ENCODE measurements at regions not wholly inside any gene's neighbourhood (a gene's known extent, or its start where the extent isn't known, plus 50 kb on each side); places are given as distances from the start of the nearest gene placed in this dataset.

GRCh38 chr2:51553476-51553875, 521.5 kb upstream of the NRXN1 start:
- Mint-ChIP-seq H3K4me1 (no peaks in the 10 kb centered on the region), H3K9me3 (peaks cover 3% of the 10 kb centered on the region), H3K36me3 (ENCODE audit: low read depth) (no peaks in the 10 kb centered on the region), H3K4me3 (no peak overlapping the region), H3K27ac (no peak overlapping the region), H3K27me3 (ENCODE audit: insufficient read depth) (no peaks in the 10 kb centered on the region)
- Histone ChIP-seq H3K4me3 (ENCODE audit: low read length) (no peak overlapping the region), H3K4me1 (ENCODE audit: control insufficient read depth, insufficient read depth, low read length) (no peaks in the 10 kb centered on the region), H3K9me3 (ENCODE audit: control insufficient read depth, low read length) (no peaks in the 10 kb centered on the region), H3K36me3 (ENCODE audit: control insufficient read depth, insufficient read depth, low read length) (no peaks in the 10 kb centered on the region), H3K27me3 (ENCODE audit: control insufficient read depth, insufficient read depth, low read length, poor library complexity, severe bottlenecking) (no peaks in the 10 kb centered on the region), H3K9ac (ENCODE audit: extremely low read depth, low read length, poor library complexity, severe bottlenecking) (no peak overlapping the region), H3K27ac (ENCODE audit: low read depth, low read length) (no peak overlapping the region)
- WGBS, 2 experiments (ENCODE audit: insufficient coverage in 1 of 2, insufficient read length in 1 of 2), result 86% methylated on average over 1 of the region's 2 CpGs; no CpG with 5 or more reads in 1 of the 2 experiments
- no peak for TF ChIP-seq CTCF (conservative IDR thresholded peaks at IDR 0.05)
- DNase-seq, result no peak

- Mint-ChIP-seq H3K27ac (no peak overlapping the region), H3K27me3 (ENCODE audit: insufficient read depth) (no peaks in the 10 kb centered on the region), H3K4me1 (no peaks in the 10 kb centered on the region), H3K4me3 (no peak overlapping the region), H3K9me3 (peaks cover 10% of the 10 kb centered on the region), H3K36me3 (ENCODE audit: low read depth) (no peaks in the 10 kb centered on the region)
- DNase-seq, result no peak
- H3K9me3 ChIP-seq (ENCODE audit: control insufficient read depth, low read length), result no peaks in the 10 kb centered on the region
- H3K9ac ChIP-seq (ENCODE audit: extremely low read depth, low read length, poor library complexity, severe bottlenecking), result no peak overlapping the region
- H3K4me1 ChIP-seq (ENCODE audit: control insufficient read depth, insufficient read depth, low read length), result no peaks in the 10 kb centered on the region
- H3K36me3 ChIP-seq (ENCODE audit: control insufficient read depth, insufficient read depth, low read length), result no peaks in the 10 kb centered on the region
- WGBS, 2 experiments (ENCODE audit: insufficient coverage in 1 of 2, insufficient read length in 1 of 2), result 71 to 86% methylated on average over 1 to 2 of the region's 2 CpGs
- no peaks in the 10 kb centered on the region for H3K27me3 ChIP-seq (ENCODE audit: control insufficient read depth, insufficient read depth, low read length, poor library complexity, severe bottlenecking)
- TF ChIP-seq CTCF (conservative IDR thresholded peaks at IDR 0.05), result no peak
- no peak overlapping the region for H3K4me3 ChIP-seq (ENCODE audit: low read length)
- H3K27ac ChIP-seq (ENCODE audit: low read depth, low read length), result no peak overlapping the region
These were observed 503.8 kb upstream of the NRXN1 start for GRCh38 chr2:51535763-51536162.

- Mint-ChIP-seq H3K36me3 (ENCODE audit: low read depth) (no peaks in the 10 kb centered on the region), H3K4me1 (no peaks in the 10 kb centered on the region), H3K9me3 (peaks cover 9% of the 10 kb centered on the region), H3K4me3 (no peak overlapping the region), H3K27me3 (ENCODE audit: insufficient read depth) (no peaks in the 10 kb centered on the region), H3K27ac (no peak overlapping the region)
- 80 to 82% methylated on average over 1 to 3 of the region's 3 CpGs for WGBS, 2 experiments (ENCODE audit: insufficient coverage in 1 of 2, insufficient read length in 1 of 2)
- H3K4me3 ChIP-seq (ENCODE audit: low read length), result no peak overlapping the region
- H3K36me3 ChIP-seq (ENCODE audit: control insufficient read depth, insufficient read depth, low read length), result no peaks in the 10 kb centered on the region
- no peak for DNase-seq
- no peaks in the 10 kb centered on the region for H3K4me1 ChIP-seq (ENCODE audit: control insufficient read depth, insufficient read depth, low read length)
- no peaks in the 10 kb centered on the region for H3K27me3 ChIP-seq (ENCODE audit: control insufficient read depth, insufficient read depth, low read length, poor library complexity, severe bottlenecking)
- no peaks in the 10 kb centered on the region for H3K9me3 ChIP-seq (ENCODE audit: control insufficient read depth, low read length)
- no peak overlapping the region for H3K9ac ChIP-seq (ENCODE audit: extremely low read depth, low read length, poor library complexity, severe bottlenecking)
- H3K27ac ChIP-seq (ENCODE audit: low read depth, low read length), result no peak overlapping the region
- TF ChIP-seq CTCF (conservative IDR thresholded peaks at IDR 0.05), result no peak
These were observed 502.2 kb upstream of the NRXN1 start for GRCh38 chr2:51534166-51534565.
